ENCODE measurements at regions not wholly inside any gene's neighbourhood (a gene's known extent, or its start where the extent isn't known, plus 50 kb on each side); places are given as distances from the start of the nearest gene placed in this dataset.
"Not testable (repeated sequence)": the region's sequence is repeated elsewhere in the genome, so short reads cannot be mapped to it uniquely, and the experiment has no call there.

DNA sequence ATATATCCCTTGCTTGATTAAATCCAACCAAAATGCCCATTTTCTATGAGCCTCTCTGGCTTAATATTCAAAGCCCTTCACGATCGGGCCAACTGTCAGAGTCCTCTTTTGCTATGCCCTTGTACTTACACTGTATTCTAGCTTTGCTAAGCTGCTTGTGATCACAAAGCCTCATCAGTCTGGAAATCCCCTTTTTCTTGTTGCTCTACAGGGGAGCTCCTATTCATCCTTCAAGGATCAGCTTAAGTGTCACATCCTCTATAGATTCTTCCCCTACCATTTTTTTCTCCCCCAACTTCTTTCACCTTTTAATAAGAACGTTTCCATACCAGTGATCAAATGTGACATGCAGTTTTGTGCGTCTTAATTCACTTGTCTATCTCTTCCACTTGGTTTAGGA lies 450.4 kb upstream of the CHD1 start:
- Histone ChIP-seq H3K9me3 (ENCODE audit: control insufficient read depth in 2 of 2, insufficient read depth in 1 of 2, low read length in 1 of 2) (peaks cover 0 to 3% of the 10 kb centered on the region in 2 donors), H3K36me3 (ENCODE audit: control insufficient read depth in 2 of 2, insufficient read depth in 2 of 2, low read length in 1 of 2) (no peaks in the 10 kb centered on the region), H3K27ac (ENCODE audit: low read depth in 1 of 2, low read length in 1 of 2) (no peak overlapping the region), H3K4me1 (ENCODE audit: control insufficient read depth in 2 of 2, insufficient read depth in 2 of 2, low read length in 2 of 2) (no peaks in the 10 kb centered on the region), H3K4me3 (ENCODE audit: low read length in 2 of 2) (no peak overlapping the region), H3K27me3 (ENCODE audit: control insufficient read depth in 2 of 2, insufficient read depth in 1 of 2, low read length in 1 of 2) (no peaks in the 10 kb centered on the region)
- 88% methylated on average over 4 of the region's 4 CpGs for WGBS
- DNase-seq (ENCODE audit: low read depth in 6 of 9, low spot score in 9 of 9), result no peak

DNA sequence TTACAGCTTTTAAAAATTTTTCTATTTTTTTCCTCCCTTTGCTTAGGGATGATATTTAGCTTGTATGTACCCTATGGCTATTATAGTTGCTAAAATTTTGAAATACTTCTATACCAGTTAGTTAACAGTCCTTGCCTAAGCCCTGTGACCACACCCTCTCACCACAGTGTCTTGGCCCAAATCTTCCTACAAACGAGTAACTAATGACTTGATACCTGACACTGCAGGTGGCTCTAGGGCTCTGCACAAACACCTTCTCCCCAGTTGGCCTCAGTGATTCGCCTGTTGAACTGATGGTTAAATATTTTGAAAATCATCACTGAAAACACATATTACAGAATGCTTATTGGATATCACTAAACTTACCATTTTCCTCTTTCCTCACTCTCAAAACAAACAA lies 449.6 kb upstream of the CHD1 start:
- 73% methylated on average over 2 of the region's 2 CpGs for WGBS
- H3K36me3 ChIP-seq (ENCODE audit: control insufficient read depth in 2 of 2, insufficient read depth in 2 of 2, low read length in 1 of 2), result no peaks in the 10 kb centered on the region
- peaks cover 0 to 3% of the 10 kb centered on the region in 2 donors for H3K9me3 ChIP-seq (ENCODE audit: control insufficient read depth in 2 of 2, insufficient read depth in 1 of 2, low read length in 1 of 2)
- H3K4me1 ChIP-seq (ENCODE audit: control insufficient read depth in 2 of 2, insufficient read depth in 2 of 2, low read length in 2 of 2), result no peaks in the 10 kb centered on the region
- DNase-seq (ENCODE audit: low read depth in 6 of 9, low spot score in 9 of 9), result no peak
- no peaks in the 10 kb centered on the region for H3K27me3 ChIP-seq (ENCODE audit: control insufficient read depth in 2 of 2, insufficient read depth in 1 of 2, low read length in 1 of 2)
- H3K4me3 ChIP-seq (ENCODE audit: low read length in 2 of 2), result no peak overlapping the region
- H3K27ac ChIP-seq (ENCODE audit: low read depth in 1 of 2, low read length in 1 of 2), result no peak overlapping the region

DNA sequence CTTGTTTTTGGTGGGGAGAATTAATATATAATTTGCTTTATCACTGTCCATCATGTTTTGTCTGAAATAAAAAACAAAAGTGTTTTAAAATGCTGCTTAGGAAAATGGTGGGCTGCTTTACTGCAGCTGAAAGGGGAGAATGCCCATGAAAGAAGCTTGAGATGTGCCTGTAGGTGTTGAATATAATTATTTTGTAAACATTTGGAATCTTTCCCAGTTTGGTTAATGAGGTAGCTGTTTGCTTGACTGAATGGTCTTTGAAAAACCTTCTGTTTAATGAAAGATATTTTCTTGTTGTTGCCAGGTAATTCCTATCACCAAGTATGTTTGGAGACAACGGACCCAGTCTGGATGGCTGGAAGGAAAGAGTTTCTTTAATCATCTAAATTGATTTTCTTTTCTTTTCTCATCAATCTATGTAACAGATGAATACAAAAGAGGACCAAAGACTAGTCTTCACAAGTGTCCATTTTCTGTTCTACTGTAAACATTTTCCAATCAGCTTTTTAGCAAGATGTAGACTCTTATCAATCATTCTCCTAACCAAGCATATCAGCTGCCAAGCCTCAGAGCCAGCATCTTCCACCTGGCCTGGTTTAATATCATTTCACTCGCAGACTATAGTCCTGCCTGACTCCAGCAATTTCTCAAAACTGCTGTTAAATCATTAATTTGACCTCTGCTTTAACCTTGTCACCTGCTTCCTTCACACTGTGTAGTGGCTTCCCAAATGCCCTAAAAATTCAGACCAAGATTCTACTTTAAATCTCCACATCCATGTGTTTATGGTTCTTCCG lies 441.2 kb upstream of the CHD1 start:
- Histone ChIP-seq H3K27ac (ENCODE audit: low read depth in 1 of 2, low read length in 1 of 2) (no peak overlapping the region), H3K27me3 (ENCODE audit: control insufficient read depth in 2 of 2, insufficient read depth in 1 of 2, low read length in 1 of 2) (no peaks in the 10 kb centered on the region), H3K4me1 (ENCODE audit: control insufficient read depth in 2 of 2, insufficient read depth in 2 of 2, low read length in 2 of 2) (no peaks in the 10 kb centered on the region), H3K4me3 (ENCODE audit: low read length in 2 of 2) (no peak overlapping the region), H3K9me3 (ENCODE audit: control insufficient read depth in 2 of 2, insufficient read depth in 1 of 2, low read length in 1 of 2) (no peaks in the 10 kb centered on the region), H3K36me3 (ENCODE audit: control insufficient read depth in 2 of 2, insufficient read depth in 2 of 2, low read length in 1 of 2) (no peaks in the 10 kb centered on the region)
- DNase-seq (ENCODE audit: low read depth in 6 of 9, low spot score in 9 of 9), result no peak
- WGBS, result 86% methylated on average over 3 of the region's 3 CpGs

DNA sequence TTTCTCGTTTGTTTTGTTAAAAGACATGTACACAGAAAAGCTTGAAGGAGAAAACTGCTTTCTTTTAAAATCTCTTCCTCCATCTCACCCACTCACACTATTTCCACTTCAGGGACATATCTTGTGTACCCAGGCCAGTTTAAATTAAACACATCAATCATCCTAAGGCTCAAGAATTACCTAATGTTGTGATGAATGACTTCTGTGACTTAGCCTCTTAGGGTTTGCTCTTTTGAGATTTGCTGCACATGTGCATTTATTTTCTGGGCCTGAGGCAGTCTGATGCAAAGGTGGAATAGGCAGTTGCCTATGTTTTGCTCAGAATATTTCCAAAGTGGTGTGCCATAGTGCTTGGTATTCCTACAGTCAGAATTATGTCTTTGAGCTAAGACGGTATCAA lies 439.9 kb upstream of the CHD1 start:
- Histone ChIP-seq H3K4me1 (ENCODE audit: control insufficient read depth in 2 of 2, insufficient read depth in 2 of 2, low read length in 2 of 2) (no peaks in the 10 kb centered on the region), H3K36me3 (ENCODE audit: control insufficient read depth in 2 of 2, insufficient read depth in 2 of 2, low read length in 1 of 2) (no peaks in the 10 kb centered on the region), H3K27me3 (ENCODE audit: control insufficient read depth in 2 of 2, insufficient read depth in 1 of 2, low read length in 1 of 2) (no peaks in the 10 kb centered on the region), H3K4me3 (ENCODE audit: low read length in 2 of 2) (no peak overlapping the region), H3K9me3 (ENCODE audit: control insufficient read depth in 2 of 2, insufficient read depth in 1 of 2, low read length in 1 of 2) (no peaks in the 10 kb centered on the region), H3K27ac (ENCODE audit: low read depth in 1 of 2, low read length in 1 of 2) (no peak overlapping the region)
- WGBS, result 72% methylated on average over 2 of the region's 2 CpGs
- DNase-seq (ENCODE audit: low read depth in 6 of 9, low spot score in 9 of 9), result no peak

DNA sequence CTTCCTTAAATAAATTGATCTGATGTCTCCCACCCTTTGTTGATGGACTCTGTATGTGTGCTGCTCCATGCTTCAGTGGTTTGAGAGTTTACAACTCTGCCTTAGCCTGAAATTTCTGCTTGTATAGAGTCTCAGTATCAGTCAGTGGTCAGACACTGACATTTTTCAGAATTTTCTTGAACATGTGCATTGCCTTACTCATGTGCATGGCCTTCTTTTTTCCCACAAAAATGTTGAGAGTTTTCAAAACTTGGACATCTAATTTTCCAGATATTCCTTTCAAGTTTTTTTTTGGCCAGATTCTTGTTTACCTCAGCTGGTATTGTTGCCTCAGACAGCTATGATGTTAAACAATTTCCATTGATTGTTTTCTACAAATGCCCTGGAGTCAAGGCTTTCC lies 427.1 kb upstream of the CHD1 start:
- no peak overlapping the region for H3K27ac ChIP-seq (ENCODE audit: low read depth in 1 of 2, low read length in 1 of 2)
- H3K4me1 ChIP-seq (ENCODE audit: control insufficient read depth in 2 of 2, insufficient read depth in 2 of 2, low read length in 2 of 2), result no peaks in the 10 kb centered on the region
- H3K4me3 ChIP-seq (ENCODE audit: low read length in 2 of 2), result no peak overlapping the region

DNA sequence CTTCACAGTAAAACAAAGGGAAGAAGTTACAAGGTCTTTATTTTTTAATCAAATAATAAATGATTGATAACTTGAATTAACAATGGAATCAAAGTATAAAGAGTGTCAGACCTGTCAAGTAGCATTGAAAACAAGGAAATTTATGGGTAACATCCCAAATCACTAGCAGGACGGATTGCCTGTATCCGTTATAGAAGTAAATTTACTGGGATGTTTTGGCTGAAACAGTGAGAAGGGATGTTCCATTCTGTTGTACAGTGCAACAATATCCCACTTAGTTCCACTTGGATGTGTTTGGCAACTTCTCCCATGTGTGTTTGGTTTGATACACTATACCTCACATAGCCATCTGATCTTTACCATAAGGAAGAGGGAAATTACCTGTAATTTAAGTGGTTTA lies 421.0 kb upstream of the CHD1 start:
- Histone ChIP-seq H3K4me3 (ENCODE audit: low read length in 2 of 2) (no peak overlapping the region), H3K9me3 (ENCODE audit: control insufficient read depth in 2 of 2, insufficient read depth in 1 of 2, low read length in 1 of 2) (peaks cover 0 to 14% of the 10 kb centered on the region in 2 donors), H3K4me1 (ENCODE audit: control insufficient read depth in 2 of 2, insufficient read depth in 2 of 2, low read length in 2 of 2) (no peaks in the 10 kb centered on the region), H3K36me3 (ENCODE audit: control insufficient read depth in 2 of 2, insufficient read depth in 2 of 2, low read length in 1 of 2) (no peaks in the 10 kb centered on the region), H3K27ac (ENCODE audit: low read depth in 1 of 2, low read length in 1 of 2) (no peak overlapping the region), H3K27me3 (ENCODE audit: control insufficient read depth in 2 of 2, insufficient read depth in 1 of 2, low read length in 1 of 2) (no peaks in the 10 kb centered on the region)
- 87% methylated on average over 2 of the region's 2 CpGs for WGBS
- DNase-seq (ENCODE audit: low read depth in 6 of 9, low spot score in 9 of 9), result no peak

More for the DNA sequence above, 427.1 kb upstream of the CHD1 start:
- peaks cover 0 to 18% of the 10 kb centered on the region in 2 donors for H3K9me3 ChIP-seq (ENCODE audit: control insufficient read depth in 2 of 2, insufficient read depth in 1 of 2, low read length in 1 of 2)
- no peak for DNase-seq (ENCODE audit: low read depth in 6 of 9, low spot score in 9 of 9)
- H3K36me3 ChIP-seq (ENCODE audit: control insufficient read depth in 2 of 2, insufficient read depth in 2 of 2, low read length in 1 of 2), result no peaks in the 10 kb centered on the region
- no peaks in the 10 kb centered on the region for H3K27me3 ChIP-seq (ENCODE audit: control insufficient read depth in 2 of 2, insufficient read depth in 1 of 2, low read length in 1 of 2)

DNA sequence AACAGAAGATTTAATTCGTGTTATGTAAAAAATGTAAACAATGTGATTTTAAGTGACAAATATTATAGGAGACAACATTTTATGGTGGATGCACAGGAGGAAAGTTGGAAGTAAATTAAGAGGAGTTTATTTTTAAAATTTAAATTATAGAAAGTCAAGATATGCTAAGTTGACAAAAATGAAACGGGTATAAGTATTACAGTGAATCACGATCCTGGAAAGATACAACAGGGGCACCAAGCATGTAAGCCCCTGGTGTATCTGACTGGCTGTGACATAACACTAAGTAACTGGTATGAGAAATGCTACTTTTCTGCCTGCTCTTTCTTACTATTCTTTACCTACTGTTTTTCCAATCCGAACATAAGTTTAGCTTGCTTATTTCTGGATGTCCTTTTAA lies 419.8 kb upstream of the CHD1 start:
- H3K27me3 ChIP-seq (ENCODE audit: control insufficient read depth in 2 of 2, insufficient read depth in 1 of 2, low read length in 1 of 2), result no peaks in the 10 kb centered on the region
- 93% methylated on average over 4 of the region's 4 CpGs for WGBS
- H3K27ac ChIP-seq (ENCODE audit: low read depth in 1 of 2, low read length in 1 of 2), result no peak overlapping the region
- peaks cover 0 to 15% of the 10 kb centered on the region in 2 donors for H3K9me3 ChIP-seq (ENCODE audit: control insufficient read depth in 2 of 2, insufficient read depth in 1 of 2, low read length in 1 of 2)
- no peaks in the 10 kb centered on the region for H3K4me1 ChIP-seq (ENCODE audit: control insufficient read depth in 2 of 2, insufficient read depth in 2 of 2, low read length in 2 of 2)
- DNase-seq (ENCODE audit: low read depth in 6 of 9, low spot score in 9 of 9), result no peak
- H3K36me3 ChIP-seq (ENCODE audit: control insufficient read depth in 2 of 2, insufficient read depth in 2 of 2, low read length in 1 of 2), result no peaks in the 10 kb centered on the region
- no peak overlapping the region for H3K4me3 ChIP-seq (ENCODE audit: low read length in 2 of 2)

DNA sequence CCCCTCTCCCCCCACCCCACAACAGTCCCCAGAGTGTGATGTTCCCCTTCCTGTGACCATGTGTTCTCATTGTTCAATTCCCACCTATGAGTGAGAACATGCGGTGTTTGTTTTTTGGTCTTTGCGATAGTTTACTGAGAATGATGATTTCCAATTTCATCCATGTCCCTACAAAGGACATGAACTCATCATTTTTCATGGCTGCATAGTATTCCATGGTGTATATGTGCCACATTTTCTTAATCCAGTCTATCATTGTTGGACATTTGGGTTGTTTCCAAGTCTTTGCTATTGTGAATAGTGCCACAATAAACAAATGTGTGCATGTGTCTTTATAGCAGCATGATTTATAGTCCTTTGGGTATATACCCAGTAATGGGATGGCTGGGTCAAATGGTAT lies 411.0 kb upstream of the CHD1 start:
- not testable (repeated sequence) for H3K27ac ChIP-seq (ENCODE audit: low read depth in 1 of 2, low read length in 1 of 2); H3K27me3 ChIP-seq (ENCODE audit: control insufficient read depth in 2 of 2, insufficient read depth in 1 of 2, low read length in 1 of 2); DNase-seq (ENCODE audit: low read depth in 6 of 9, low spot score in 9 of 9); H3K4me1 ChIP-seq (ENCODE audit: control insufficient read depth in 2 of 2, insufficient read depth in 2 of 2, low read length in 2 of 2); H3K4me3 ChIP-seq (ENCODE audit: low read length in 2 of 2); H3K9me3 ChIP-seq (ENCODE audit: control insufficient read depth in 2 of 2, insufficient read depth in 1 of 2, low read length in 1 of 2); H3K36me3 ChIP-seq (ENCODE audit: control insufficient read depth in 2 of 2, insufficient read depth in 2 of 2, low read length in 1 of 2)
- WGBS, result 98% methylated on average over 2 of the region's 2 CpGs

DNA sequence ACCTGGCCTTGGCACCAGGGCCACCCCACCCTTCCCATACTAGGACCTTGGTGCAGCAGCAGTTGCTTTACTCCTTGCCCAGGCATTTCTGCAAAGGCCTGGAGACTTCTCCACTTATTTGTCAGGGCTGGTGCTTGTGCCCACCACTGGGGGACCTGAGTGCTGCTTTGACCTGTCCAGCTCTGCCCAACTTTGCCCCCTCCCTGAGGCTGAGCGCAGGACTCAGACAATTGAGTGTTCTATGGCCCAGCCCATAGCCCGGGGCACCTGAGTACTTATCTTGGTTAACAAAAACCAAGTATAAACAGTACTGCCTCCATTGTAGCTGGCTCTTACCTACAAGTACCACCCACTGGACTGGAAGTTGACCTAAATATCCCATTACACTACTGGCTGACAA lies 406.1 kb upstream of the CHD1 start:
- H3K36me3 ChIP-seq (ENCODE audit: control insufficient read depth in 2 of 2, insufficient read depth in 2 of 2, low read length in 1 of 2), result no peaks in the 10 kb centered on the region
- no peak for DNase-seq (ENCODE audit: low read depth in 6 of 9, low spot score in 9 of 9)
- no peaks in the 10 kb centered on the region for H3K27me3 ChIP-seq (ENCODE audit: control insufficient read depth in 2 of 2, insufficient read depth in 1 of 2, low read length in 1 of 2)
- WGBS, result 94% methylated on average over 2 of the region's 2 CpGs
- peaks cover 0 to 6% of the 10 kb centered on the region in 2 donors for H3K9me3 ChIP-seq (ENCODE audit: control insufficient read depth in 2 of 2, insufficient read depth in 1 of 2, low read length in 1 of 2)
- no peaks in the 10 kb centered on the region for H3K4me1 ChIP-seq (ENCODE audit: control insufficient read depth in 2 of 2, insufficient read depth in 2 of 2, low read length in 2 of 2)
- H3K4me3 ChIP-seq (ENCODE audit: low read length in 2 of 2), result no peak overlapping the region
- no peak overlapping the region for H3K27ac ChIP-seq (ENCODE audit: low read depth in 1 of 2, low read length in 1 of 2)

Data from thymus (tissue), 11 donors.